Stimulated activated naive CD8-positive, alpha-beta T cell treated with anti-CD3 and anti-CD28 coated beads, Interleukin-15, Interleukin-2, amounts not matched to agents 100 ng/mL and 50 ng/mL, for 24 hours (primary cell): ENCODE measurements at regions not wholly inside any gene's neighbourhood (a gene's known extent, or its start where the extent isn't known, plus 50 kb on each side); places are given as distances from the start of the nearest gene placed in this dataset.

Experiments used
- H3K27ac Mint-ChIP-seq: one replicate; pipeline ENCODE4 v1.8.0; 2021; ENCODE audit warnings: mild to moderate bottlenecking, mixed read lengths
- H3K27me3 Mint-ChIP-seq: one replicate; pipeline ENCODE4 v1.8.0; 2021; ENCODE audit warnings: mixed read lengths
- H3K36me3 Mint-ChIP-seq: one replicate; pipeline ENCODE4 v1.8.0; 2021; ENCODE audit warnings: low read depth, mixed read lengths
- H3K4me1 Mint-ChIP-seq: one replicate; pipeline ENCODE4 v1.8.0; 2021; ENCODE audit warnings: low read depth, mixed read lengths
- H3K4me3 Mint-ChIP-seq: one replicate; pipeline ENCODE4 v1.8.0; 2021; ENCODE audit warnings: mild to moderate bottlenecking, mixed read lengths
- H3K9me3 Mint-ChIP-seq: one replicate; pipeline ENCODE4 v1.8.0; 2021; ENCODE audit warnings: mixed read lengths

- no peaks in the 10 kb centered on the region for H3K36me3 Mint-ChIP-seq
- no peaks in the 10 kb centered on the region for H3K9me3 Mint-ChIP-seq
- no peak overlapping the region for H3K4me3 Mint-ChIP-seq
- H3K27ac Mint-ChIP-seq: no peak overlapping the region
- H3K27me3 Mint-ChIP-seq: no peaks in the 10 kb centered on the region
- H3K4me1 Mint-ChIP-seq: peaks cover 38% of the 10 kb centered on the region
Measured at GRCh38 chr5:109917154-109917546, 227.4 kb downstream of the MAN2A1 start.

DNA sequence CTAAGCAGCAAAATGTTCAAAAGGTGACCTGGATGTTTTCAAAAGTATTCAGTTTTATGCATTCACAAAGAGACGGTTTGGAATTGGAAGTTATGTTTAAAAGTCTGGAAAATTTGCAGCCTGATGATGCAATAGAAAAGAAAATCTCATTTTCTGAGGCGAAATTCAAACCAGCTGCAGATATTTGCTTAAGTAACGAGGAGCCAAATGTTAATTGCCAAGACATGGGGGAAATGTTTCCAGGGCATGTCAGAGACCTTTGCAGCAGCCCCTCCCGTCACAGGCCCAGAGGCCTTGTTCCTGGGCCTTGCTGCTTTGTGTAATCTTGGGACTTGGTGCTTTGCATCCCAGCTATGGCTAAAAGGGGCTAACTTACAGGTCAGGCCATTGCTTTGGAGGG lies 228.2 kb downstream of the MAN2A1 start:
- Mint-ChIP-seq H3K4me1 (peaks cover 42% of the 10 kb centered on the region), H3K4me3 (no peak overlapping the region), H3K9me3 (no peaks in the 10 kb centered on the region), H3K36me3 (no peaks in the 10 kb centered on the region), H3K27ac (no peak overlapping the region), H3K27me3 (no peaks in the 10 kb centered on the region)

DNA sequence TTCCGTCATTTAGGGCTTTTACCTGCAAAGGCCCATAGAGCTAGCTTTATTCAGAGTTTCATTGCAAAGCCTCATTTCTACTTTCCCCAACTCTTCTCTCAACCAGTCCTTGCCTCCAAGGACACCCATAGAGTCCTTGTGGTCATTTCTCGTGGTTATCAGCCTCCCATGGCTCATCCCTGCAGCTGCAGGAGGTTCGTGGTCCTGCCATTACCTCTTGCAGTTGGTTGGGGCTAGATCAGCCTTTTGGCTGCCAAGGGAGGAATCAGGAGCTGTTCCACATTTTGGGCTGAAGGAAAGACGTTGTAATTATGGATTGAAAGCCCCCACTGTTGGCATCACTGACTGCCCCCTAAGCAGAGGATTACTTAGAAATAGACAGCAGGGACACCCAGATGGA lies 231.0 kb downstream of the MAN2A1 start:
- Mint-ChIP-seq H3K4me1 (peaks cover 31% of the 10 kb centered on the region), H3K9me3 (no peaks in the 10 kb centered on the region), H3K36me3 (no peaks in the 10 kb centered on the region), H3K4me3 (no peak overlapping the region), H3K27me3 (no peaks in the 10 kb centered on the region), H3K27ac (no peak overlapping the region)

DNA sequence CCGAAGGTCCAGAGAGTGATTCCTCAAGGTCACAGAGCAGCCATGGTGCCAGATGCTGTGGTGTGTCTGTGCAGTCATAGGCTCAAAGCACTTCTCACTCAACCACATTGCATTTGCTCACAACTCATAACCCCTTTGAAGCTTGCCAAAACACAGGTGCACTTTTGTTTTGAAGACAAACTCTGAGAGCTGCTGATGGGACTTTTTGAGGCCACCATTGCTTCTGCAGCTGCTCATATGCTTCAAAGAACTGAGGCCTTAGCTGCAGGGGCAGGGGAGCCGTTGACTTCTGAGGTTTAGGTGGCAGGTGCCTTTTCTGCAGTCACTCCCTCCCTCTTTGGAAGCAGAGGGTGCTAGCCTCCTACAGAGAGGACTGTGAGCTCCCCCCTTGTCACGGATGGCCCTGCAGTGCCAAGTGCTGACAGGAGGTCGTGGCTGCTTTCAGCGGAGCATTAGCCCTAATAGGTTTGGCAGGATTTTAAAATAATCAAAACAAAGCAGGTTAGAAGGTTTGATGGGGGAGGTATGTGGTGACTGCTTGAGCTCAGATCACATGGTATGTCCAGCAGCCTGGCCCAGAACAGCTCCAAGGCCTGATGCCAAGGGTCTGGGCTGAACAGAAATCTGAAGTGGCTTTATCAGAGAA lies 232.1 kb downstream of the MAN2A1 start:
- Mint-ChIP-seq H3K4me1 (peaks cover 31% of the 10 kb centered on the region), H3K27ac (peak overlapping the region; percentile 75), H3K4me3 (no peak overlapping the region), H3K9me3 (no peaks in the 10 kb centered on the region), H3K27me3 (no peaks in the 10 kb centered on the region), H3K36me3 (no peaks in the 10 kb centered on the region)

DNA sequence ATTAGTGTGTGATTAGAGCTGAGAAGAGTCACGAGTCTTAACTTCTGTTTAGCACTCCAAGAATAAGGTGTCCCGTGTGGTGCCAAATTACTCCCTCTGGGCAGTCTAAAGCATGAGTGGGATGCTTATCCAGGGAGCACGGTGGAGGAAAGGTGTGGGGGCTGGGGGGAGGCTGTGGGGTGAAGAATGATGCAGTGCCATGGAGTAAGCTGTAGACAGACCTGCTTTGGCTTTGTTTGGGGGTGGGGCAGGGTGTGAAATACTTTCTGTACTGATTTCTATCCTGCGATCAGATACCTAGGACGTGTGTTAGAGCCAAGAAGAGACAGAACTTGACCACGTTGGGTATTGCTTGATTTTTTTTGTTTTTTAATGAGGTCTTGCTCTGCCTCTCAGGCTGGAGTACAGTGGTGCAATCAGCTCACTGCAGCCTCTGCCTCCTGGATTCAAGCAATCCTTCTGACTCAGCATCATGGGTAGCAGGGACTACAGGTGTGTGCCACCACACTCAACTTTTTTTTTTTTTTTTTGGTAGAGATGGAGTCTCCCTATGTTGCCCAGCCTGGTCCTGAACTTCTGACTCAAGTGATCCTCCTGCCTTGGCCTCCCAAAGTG lies 232.8 kb downstream of the MAN2A1 start:
- Mint-ChIP-seq H3K4me3 (no peak overlapping the region), H3K9me3 (no peaks in the 10 kb centered on the region), H3K27me3 (no peaks in the 10 kb centered on the region), H3K27ac (no peak overlapping the region), H3K4me1 (peaks cover 31% of the 10 kb centered on the region), H3K36me3 (no peaks in the 10 kb centered on the region)

GRCh38 chr5:109923205-109923604 lies 233.5 kb downstream of the MAN2A1 start:
- Mint-ChIP-seq H3K27me3 (no peaks in the 10 kb centered on the region), H3K4me3 (no peak overlapping the region), H3K4me1 (peaks cover 31% of the 10 kb centered on the region), H3K9me3 (no peaks in the 10 kb centered on the region), H3K27ac (no peak overlapping the region), H3K36me3 (no peaks in the 10 kb centered on the region)

DNA sequence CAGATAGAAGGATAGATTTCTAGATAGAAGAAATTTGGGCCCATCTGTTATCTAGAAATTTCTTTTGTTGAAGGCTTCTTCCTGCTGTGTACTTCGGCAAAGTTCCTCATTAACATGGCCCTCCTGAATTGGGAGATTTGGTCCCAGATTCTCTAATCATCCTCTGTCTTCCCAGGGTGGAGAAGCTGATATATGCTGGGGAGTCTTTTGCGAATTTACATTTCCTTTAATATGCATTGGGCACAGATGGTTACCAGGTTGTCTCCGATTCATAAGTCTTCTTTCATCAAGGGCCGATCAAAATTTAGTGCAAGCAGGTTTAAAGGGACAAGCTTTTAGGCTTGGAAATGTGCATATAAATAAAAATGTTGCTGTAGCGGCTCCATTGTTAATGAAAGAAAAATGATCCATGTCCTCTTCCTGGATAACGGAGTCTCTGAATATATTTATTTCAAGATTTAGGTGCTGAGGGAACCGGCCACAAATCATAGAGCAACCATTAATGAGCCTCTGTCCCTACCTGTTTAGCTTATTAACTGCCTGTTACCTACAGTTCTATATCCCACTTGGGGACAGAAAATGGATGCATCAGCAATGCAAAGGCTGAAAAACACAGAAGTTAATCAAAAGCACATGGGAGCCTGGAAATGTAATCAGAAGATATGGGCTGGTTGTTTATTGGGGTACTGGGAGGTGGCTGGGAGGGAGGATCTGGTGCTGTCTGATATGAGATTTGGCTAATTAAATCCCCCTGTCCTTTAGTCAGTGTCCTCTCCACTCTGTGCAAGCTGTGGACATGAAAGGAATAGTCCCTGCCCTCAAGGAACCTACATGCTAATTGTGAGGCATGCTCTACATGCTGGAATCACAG lies 234.7 kb downstream of the MAN2A1 start:
- no peak overlapping the region for H3K4me3 Mint-ChIP-seq
- H3K27ac Mint-ChIP-seq: no peak overlapping the region
- H3K4me1 Mint-ChIP-seq: peaks cover 31% of the 10 kb centered on the region
- no peaks in the 10 kb centered on the region for H3K27me3 Mint-ChIP-seq
- no peaks in the 10 kb centered on the region for H3K9me3 Mint-ChIP-seq
- H3K36me3 Mint-ChIP-seq: no peaks in the 10 kb centered on the region

DNA sequence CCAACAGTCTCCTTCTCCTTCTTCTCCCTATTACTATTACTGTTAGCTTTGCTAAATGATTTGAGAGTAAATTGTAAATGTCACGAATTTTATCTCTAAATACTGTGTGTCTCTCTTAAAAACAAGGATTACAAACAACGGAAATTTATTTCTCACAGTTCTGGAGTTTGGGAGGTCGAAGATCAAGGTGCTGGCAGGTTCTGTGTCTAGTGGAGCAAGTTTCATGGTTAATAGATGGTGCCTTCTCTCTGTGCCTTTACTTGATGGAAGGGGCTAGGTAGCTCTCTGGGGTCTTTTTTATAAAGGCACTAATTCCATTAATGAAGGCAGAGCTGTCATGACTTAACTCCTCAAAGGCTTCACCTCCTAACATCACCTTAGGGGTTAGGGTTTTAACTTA lies 237.9 kb downstream of the MAN2A1 start:
- H3K36me3 Mint-ChIP-seq: no peaks in the 10 kb centered on the region
- no peak overlapping the region for H3K4me3 Mint-ChIP-seq
- H3K27me3 Mint-ChIP-seq: no peaks in the 10 kb centered on the region
- H3K9me3 Mint-ChIP-seq: no peaks in the 10 kb centered on the region
- peaks cover 12% of the 10 kb centered on the region for H3K4me1 Mint-ChIP-seq
- H3K27ac Mint-ChIP-seq: no peak overlapping the region

GRCh38 chr5:109928046-109928445 lies 238.3 kb downstream of the MAN2A1 start:
- Mint-ChIP-seq H3K27ac (no peak overlapping the region), H3K4me3 (no peak overlapping the region), H3K36me3 (no peaks in the 10 kb centered on the region), H3K9me3 (no peaks in the 10 kb centered on the region), H3K27me3 (no peaks in the 10 kb centered on the region), H3K4me1 (peaks cover 10% of the 10 kb centered on the region)

DNA sequence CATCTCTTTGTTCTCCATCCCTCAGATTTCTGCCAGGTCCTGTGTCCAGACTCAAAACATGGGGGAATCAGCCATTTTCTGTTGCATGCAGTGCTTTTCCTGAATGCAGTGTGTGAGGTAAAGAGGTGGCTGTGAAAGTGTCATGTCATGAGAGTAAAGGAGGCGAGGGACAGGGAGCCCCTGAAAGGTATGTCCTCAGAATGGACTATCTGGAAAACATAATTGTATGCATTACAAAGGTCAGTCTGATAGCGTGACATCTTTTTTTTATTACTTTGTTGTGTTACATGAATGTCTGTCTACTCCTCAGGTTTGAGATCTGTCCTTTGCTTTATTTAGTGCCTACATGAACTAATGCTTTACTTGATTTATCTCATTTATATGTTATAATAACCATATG lies 239.1 kb downstream of the MAN2A1 start:
- Mint-ChIP-seq H3K9me3 (no peaks in the 10 kb centered on the region), H3K36me3 (no peaks in the 10 kb centered on the region), H3K4me1 (peaks cover 2% of the 10 kb centered on the region), H3K27ac (no peak overlapping the region), H3K27me3 (no peaks in the 10 kb centered on the region), H3K4me3 (no peak overlapping the region)

DNA sequence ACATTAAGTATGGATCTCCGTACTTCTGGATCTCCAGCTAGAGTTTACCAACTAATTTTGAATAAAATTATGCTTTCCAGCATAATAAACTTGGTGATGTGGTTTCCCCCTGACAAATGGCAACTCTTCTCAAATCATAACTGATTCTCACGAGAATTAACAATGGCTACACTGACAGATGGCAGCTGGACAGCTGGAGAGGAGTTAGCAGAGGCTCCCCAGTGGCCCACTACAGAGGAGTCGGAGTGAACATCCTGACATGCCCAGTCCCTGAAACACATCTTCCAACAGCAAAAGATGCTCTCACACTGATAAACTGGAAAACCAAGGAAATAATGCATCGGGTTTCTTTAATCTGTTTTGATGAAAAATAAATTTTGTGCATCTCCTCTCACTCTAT lies 239.6 kb downstream of the MAN2A1 start:
- peaks cover 2% of the 10 kb centered on the region for H3K4me1 Mint-ChIP-seq
- no peaks in the 10 kb centered on the region for H3K9me3 Mint-ChIP-seq
- no peaks in the 10 kb centered on the region for H3K27me3 Mint-ChIP-seq
- no peak overlapping the region for H3K27ac Mint-ChIP-seq
- no peak overlapping the region for H3K4me3 Mint-ChIP-seq
- H3K36me3 Mint-ChIP-seq: no peaks in the 10 kb centered on the region

GRCh38 chr5:109929911-109930310 lies 240.2 kb downstream of the MAN2A1 start:
- Mint-ChIP-seq H3K9me3 (no peaks in the 10 kb centered on the region), H3K4me3 (no peak overlapping the region), H3K36me3 (no peaks in the 10 kb centered on the region), H3K27ac (no peak overlapping the region), H3K4me1 (peaks cover 2% of the 10 kb centered on the region), H3K27me3 (no peaks in the 10 kb centered on the region)

- Mint-ChIP-seq H3K9me3 (no peaks in the 10 kb centered on the region), H3K36me3 (no peaks in the 10 kb centered on the region), H3K4me3 (no peak overlapping the region), H3K27ac (no peak overlapping the region), H3K27me3 (no peaks in the 10 kb centered on the region), H3K4me1 (peaks cover 7% of the 10 kb centered on the region)
Measured at GRCh38 chr5:109931049-109931780, 241.5 kb downstream of the MAN2A1 start.

GRCh38 chr5:109935833-109936490 lies 246.2 kb downstream of the MAN2A1 start:
- Mint-ChIP-seq H3K9me3 (no peaks in the 10 kb centered on the region), H3K27ac (no peak overlapping the region)

More at GRCh38 chr5:109935833-109936490, 246.2 kb downstream of the MAN2A1 start:
- no peak overlapping the region for H3K4me3 Mint-ChIP-seq
- H3K4me1 Mint-ChIP-seq: peaks cover 18% of the 10 kb centered on the region
- no peaks in the 10 kb centered on the region for H3K27me3 Mint-ChIP-seq
- H3K36me3 Mint-ChIP-seq: no peaks in the 10 kb centered on the region
